Hepatocyte (in vitro differentiated cells): ENCODE measurements at regions not wholly inside any gene's neighbourhood (a gene's known extent, or its start where the extent isn't known, plus 50 kb on each side); places are given as distances from the start of the nearest gene placed in this dataset.

Source experiments
- EZH2 ChIP-seq: fragments of 200-600 bp; sonication (generic); IDR thresholded peaks from 2 replicates; pipeline ENCODE4 v1.6.1; 2016; ENCODE audit warnings: antibody characterized with exemption, mild to moderate bottlenecking, borderline replicate concordance
- TF ChIP-seq, protein P1 (sequence below): fragments of 200-600 bp; sonication (generic); IDR thresholded peaks from 2 replicates; pipeline ENCODE4 v1.5.1; 2016; ENCODE audit warnings: antibody characterized with exemption, mild to moderate bottlenecking; ENCODE audit not compliant: poor library complexity

- TF ChIP-seq, protein P1, sequence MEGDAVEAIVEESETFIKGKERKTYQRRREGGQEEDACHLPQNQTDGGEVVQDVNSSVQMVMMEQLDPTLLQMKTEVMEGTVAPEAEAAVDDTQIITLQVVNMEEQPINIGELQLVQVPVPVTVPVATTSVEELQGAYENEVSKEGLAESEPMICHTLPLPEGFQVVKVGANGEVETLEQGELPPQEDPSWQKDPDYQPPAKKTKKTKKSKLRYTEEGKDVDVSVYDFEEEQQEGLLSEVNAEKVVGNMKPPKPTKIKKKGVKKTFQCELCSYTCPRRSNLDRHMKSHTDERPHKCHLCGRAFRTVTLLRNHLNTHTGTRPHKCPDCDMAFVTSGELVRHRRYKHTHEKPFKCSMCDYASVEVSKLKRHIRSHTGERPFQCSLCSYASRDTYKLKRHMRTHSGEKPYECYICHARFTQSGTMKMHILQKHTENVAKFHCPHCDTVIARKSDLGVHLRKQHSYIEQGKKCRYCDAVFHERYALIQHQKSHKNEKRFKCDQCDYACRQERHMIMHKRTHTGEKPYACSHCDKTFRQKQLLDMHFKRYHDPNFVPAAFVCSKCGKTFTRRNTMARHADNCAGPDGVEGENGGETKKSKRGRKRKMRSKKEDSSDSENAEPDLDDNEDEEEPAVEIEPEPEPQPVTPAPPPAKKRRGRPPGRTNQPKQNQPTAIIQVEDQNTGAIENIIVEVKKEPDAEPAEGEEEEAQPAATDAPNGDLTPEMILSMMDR: no peak
- no peak for TF ChIP-seq EZH2
Observed at GRCh38 chr6:156028335-156029131, 572.9 kb upstream of the NOX3 start.
